Hepatic stellate cell (primary cell): ENCODE measurements at regions not wholly inside any gene's neighbourhood (a gene's known extent, or its start where the extent isn't known, plus 50 kb on each side); places are given as distances from the start of the nearest gene placed in this dataset.
"Not testable (repeated sequence)": the region's sequence is repeated elsewhere in the genome, so short reads cannot be mapped to it uniquely, and the experiment has no call there.

Source experiments
- DNase-seq: peaks from one replicate; pipeline ENCODE4 v3.0.0; 2011; ENCODE audit warnings: low spot score

DNA sequence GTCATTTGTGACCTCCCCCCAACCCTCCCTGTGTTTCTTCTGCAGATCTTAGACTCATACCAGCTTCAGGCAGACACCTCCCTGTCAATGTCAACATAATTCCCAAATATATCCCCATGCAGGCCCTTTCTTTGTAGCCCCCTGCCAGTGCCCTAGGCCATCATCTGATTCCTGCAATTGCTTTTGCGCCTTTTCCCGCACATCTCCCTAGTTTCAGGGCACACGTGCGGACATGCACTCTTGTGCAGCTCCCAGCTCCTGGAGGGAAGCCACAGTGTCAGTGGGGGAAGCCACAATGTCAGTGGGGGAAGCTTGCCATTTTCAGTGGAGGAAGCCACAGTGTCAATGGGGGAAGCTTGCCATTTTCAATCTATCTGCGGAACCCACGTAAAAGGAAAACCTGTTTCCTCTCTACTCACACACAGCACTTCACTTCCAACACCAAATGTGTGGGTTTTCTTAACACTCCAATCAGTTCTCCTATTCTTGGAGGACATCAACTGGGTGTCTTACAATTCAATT is 256.4 kb downstream of the ACKR3 start:
- DNase-seq: no peak

DNA sequence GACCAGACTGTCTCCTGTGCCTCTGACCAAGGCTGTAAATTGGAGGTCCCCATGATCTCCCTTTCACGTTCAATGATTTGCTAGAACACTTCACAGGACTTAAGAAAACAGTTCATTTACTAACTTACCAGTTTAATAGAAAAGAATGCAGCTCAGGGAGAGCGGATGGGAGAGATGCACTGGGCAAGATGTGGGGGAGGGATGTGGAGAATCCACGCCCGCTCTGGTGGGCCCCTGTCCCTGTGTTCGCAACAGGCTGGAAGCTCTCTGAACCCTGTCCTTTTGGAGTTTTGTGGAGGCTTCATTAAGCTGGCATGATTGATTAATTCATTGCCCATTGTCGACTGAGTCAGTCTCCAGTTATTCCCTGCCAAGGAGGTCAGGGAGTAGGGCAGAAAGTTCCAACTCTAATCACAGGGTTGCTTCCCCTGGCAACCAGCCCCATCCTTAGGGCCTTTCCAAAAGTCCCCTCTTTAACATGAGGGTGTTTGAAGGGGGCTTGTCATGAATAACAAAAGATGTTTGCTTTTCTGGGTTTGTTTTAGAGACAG is 257.1 kb downstream of the ACKR3 start:
- DNase-seq: no peak

DNA sequence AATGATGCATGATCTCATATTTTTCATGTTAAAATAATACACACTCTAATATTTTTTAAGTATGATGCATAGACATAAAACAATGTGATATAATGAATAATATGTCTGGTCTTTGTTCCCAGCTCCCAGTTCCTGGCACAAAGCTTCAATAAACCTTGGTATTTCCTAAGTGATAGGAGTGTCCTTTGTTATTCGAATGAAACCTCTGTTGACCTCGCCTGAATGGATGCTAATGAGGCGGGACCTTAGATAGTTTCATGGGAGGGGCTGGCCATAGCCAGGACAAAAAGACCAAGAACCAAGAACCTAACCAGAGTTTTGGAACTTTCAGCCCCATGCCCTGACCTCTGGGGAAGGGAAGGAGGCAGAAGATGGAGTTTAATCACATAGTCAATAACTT is 257.7 kb upstream of the COPS8 start:
- no peak for DNase-seq

DNA sequence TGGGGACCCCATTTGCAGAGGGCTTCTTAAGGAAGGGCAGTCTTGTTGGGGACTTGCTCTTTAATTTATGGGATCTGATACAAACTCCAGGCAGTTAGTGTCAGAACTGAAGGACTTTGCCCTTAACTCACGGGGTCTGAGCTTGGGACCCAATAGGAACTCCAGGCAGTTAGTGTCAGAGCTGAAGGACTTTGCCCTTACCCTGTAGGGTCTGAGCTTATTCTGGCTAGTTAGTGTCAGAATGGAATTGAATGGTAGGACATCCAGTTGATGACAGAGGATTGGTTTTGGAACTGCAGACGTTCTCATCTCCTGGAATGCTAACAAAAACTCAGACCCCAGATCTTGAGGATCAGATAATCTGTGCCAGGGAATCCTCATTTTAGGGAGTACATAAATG is 256.9 kb upstream of the COPS8 start:
- DNase-seq: no peak

DNA sequence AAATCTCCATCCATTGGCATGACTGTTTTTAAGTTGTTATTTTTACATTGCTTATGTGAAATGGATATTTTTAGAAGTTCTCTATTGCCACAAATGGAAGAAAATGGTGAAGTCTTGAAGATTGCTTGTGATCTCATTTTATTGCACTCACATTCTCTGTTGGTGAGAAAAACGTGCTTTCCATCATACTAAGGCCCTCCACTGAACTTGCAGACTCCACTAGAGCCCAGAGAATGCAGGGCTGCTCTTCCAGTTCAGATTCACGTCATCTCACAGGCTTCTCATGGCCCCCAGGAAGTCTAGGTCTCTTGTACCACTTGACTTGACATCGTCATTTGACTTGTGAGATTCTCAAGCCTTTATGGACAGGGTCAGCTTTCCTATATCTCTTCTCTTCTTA is 254.8 kb upstream of the COPS8 start:
- DNase-seq: no peak

DNA sequence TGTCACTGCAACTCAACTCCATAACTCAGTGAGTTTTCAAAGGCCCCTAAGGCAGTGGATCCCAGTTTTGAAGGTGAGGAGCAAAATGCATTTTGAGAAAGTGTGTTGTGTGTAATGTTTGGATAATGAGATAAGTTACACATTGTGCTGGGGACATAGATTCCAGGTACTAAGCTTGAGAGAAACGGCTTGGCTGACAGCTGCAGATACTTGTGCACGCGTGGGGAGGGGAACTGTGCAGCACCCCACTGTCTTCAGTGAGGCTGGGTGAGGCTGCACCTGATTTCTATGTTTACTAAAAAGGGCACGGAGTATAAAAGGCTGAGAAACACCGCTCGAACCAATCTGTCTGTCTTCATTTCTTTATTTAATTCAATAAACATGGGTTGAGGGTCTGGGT is 254.0 kb upstream of the COPS8 start:
- no peak for DNase-seq

DNA sequence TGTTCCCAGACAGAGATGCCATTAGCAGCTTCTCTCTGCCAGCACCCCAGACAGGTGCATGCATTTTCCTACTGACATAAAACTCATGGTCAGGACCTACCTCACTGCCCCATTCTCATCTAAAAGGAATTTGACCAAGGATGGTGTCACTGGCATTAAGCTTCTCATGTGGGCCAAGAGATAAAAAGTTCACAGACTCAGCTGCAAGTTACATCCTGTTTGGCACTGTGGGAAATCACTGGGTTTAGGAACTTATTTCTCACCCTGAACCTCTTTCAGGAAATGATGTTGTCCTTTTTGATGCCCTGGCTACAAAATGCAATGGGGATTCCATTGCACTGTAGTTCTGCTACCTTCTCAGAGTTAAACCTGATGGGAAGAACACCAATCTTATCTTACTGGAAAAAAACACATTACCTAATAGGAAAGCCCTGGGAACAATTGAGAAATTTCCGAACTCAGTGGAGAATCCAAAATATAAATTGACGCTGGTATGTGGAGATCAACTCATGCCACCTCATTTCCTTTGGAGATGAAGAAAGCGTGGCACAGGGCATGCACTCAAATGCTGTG is 252.1 kb upstream of the COPS8 start:
- no peak for DNase-seq

DNA sequence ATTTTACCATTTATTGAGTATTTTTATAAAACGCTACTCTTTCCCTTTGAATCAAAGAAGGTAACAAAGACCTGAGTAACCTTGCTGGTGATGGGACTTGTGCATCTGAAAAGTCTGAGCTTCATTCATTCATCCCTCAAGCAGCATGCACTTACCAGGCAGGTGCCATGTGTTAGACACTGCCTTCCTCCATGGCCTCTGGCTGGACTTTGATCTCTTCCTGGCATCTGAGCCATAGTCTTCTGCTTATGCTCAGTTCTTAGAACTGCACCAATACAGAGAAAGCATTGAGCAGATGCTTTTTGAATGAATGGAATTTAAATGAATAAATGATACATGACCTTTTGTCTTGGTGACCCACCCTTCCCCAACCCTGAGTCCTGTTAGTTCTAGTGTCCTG is 251.4 kb upstream of the COPS8 start:
- no peak for DNase-seq

DNA sequence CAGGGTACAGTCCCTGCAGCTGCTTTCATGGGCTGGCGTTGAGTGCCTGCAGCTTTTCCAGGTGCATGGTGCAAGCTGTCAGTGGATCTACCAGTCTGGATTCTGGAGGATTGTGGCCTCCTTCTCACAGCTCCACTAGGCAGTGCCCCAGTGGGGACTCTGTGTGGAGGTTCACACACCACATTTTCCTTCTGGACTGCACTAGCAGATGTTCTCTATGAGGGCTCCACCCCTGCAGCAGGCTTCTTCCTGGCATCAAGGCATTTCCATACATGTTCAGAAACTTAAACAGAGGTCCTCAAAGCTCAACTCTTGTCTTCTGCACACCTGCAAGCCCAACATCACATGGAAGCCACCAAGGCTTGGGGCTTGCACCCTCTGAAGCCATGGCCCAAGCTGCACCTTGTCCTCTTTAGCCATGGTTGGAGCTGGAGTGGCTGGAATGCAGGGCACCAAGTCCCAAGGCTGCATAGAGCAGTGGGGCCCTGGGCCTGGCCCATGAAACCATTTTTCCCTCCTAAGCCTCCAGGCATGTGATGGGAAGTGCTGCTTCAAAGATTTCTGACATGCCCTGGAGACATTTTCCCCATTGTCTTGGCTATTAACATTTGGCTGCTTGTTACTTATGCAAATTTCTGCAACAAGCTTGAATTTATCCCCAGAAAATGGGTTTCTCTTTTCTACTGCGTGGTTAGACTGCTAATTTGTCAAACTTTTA is 250.2 kb upstream of the COPS8 start:
- no peak for DNase-seq

DNA sequence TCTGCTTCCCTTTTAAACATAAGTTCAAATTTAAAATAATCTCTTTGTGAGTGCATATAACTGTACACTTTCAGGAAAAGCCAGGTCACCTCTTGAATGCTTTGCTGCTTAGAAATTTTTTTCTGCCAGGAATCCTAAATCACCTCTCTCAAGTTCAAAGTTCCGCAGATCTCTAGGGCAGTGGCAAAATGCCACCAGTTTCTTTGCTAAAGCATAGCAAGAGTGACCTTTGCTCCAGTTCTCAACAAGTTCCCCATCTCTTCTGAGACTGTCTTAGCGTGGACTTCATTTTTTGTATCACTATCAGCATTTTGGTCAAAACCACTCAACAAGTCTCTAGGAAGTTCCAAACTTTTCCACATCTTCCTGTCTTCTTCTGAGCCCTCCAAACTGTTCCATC is 249.7 kb upstream of the COPS8 start:
- DNase-seq: not testable (repeated sequence)

DNA sequence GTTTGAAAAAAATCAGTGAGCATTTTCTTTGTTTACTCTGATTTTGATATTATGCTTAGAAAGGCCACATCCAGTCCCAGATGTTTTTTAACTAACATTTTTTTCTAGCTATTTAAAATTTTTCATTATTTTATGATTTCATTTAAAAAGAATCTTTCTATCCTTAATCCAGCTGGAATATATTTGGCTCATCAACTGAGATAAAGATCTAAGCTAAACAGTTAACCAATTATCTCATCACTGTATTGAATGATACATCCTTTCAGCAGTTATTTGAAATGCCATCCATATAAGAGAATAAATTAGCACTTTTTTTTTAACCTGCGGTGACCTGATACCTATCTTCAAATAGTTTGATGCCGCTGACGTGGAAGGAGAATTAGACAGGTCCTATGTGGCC is 245.5 kb upstream of the COPS8 start:
- no peak for DNase-seq

DNA sequence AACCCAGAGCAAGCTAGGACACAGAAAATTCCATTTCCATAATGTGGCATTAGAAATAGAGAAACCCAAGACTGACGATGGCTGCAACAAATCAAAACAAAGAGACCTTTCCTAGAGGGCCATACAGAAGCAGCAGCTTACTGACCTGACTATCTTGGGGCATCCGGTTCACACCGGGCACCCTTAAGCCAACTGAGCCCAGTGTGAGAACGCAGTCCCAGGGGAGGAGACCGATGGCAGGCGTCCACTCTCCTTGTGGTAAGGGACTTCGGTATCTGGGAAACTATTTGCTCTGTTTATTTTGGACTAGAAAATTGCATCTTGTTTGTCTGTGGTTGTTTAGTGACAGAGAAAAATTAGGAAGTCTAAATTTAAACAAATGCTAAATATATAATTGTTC is 244.8 kb upstream of the COPS8 start:
- no peak for DNase-seq

DNA sequence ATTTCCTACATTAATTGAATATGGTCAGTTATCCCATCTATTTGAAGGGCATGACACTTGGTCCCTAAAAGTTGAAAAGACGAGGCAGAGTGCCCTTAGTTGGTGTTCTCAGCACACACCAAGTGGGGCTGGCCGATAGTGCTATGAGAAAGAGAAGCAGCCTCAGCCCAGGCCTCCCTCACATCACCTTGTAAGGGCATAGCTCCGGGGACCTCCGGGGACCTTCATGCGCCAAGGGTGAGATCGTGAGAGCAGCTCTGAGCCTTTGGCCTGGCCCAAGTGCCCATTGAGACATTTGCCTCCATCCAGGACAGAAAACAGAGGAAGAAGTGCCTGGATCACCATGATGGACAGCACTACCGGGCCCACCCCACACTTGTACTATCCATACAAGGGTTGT is 244.3 kb upstream of the COPS8 start:
- DNase-seq: no peak

DNA sequence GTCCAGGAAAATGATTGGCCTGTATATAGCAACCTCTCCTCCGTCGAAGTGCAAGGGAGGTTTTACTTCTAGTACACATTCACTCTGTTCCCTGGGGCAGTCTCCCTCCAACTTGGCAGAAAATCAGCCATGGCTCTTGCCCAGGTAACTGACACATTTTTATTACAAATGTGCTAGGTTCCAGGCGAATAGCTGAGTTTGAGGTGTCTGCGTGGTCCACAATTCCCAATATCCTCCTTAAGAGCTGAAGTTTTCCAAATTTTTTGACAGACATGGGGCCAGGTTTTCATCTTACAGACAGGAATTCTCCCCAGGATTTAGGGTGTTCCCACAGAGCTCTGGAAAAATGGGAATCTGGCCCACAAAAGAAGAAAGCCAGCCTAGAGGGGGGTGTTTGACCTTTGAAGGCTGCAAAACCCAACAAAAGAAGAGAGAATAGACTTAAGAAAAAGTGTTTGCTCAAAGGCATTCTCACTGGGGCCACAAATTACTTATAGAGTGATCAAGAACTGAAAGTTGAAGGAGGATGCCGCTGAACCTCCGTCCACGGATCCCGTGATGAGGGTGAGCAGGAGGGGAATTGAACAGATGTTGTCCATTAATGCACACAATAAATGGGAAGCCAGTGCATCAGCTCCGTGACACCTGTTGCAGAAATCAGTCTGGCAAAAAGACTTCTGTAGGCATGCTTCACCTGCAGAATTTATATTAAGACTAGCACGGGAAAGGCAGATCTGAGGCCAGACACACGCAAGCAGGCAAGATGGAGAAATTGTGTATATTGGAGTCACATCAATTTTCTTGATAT is 242.3 kb upstream of the COPS8 start:
- no peak for DNase-seq

DNA sequence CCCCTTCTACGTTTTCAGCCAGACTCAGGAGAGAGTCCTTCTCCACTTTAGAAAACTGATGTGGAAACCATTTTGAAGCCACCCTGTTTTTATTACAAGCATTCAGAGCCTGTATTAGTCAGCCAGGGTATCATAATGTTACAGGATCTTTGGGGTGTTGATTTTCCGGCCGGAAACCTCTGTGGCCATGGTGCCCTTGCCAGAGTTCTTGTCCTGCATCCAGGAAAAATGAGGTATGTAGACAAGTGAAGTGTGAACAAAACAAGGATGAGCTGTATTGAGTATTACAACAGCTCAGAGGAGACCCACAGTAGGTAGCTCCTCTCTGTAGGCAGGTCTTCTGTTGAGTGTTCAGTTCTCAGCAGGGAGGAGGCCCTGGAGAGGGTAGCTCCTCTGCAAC is 241.0 kb upstream of the COPS8 start:
- DNase-seq: no peak

DNA sequence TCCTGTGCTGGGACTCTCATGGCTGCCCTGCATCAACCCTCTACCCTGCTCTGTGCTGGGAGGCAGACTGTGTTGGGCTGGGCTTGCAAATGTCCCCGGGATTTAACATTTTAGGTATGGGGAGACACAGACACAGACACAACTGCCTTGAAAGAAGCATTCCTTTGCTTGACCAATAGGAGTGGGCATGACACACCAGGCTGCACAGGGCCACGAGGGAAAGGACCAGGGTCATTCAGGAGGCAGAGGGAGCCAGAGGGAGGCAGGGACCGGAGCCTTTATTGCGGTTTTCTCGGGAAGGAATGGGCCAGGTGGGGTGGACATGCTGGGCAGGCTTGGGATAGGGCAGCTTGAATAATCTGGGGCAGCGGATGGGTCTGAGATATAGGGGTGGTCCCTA is 238.7 kb upstream of the COPS8 start:
- DNase-seq: no peak

DNA sequence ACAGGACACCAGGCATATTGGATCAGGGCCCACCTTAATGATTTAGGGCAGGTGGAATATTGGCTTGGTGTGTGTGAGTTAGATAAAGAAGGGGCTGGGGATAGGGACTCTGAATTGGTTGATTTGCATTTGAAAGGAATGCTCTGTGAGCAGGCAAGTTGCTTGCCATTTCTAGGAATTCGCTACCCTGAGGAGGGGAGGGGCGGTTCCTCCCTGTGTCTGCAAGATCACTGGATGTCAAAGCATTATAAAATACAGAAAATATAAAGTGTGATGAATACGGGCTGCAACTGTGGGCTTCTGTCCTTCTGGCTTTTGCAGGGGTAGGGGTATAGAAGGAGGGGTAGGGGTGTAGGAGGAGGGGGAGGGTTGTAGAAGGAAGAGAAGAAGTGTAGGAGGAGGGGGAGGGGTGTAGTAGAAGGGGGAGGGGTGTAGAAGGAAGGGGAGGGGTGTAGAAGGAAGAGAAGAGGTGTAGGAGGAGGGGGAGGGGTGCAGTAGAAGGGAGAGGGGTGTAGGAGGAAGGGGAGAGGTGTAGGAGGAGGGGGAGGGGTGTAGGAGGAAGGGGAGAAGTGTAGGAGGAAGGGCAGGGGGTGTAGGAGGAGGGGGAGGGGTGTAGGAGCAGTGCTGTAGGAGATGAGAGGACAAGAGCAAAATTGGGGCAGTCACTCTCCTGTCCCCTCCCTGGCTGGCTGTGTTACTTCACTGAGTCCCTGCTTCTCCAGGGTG is 238.0 kb upstream of the COPS8 start:
- DNase-seq: no peak

DNA sequence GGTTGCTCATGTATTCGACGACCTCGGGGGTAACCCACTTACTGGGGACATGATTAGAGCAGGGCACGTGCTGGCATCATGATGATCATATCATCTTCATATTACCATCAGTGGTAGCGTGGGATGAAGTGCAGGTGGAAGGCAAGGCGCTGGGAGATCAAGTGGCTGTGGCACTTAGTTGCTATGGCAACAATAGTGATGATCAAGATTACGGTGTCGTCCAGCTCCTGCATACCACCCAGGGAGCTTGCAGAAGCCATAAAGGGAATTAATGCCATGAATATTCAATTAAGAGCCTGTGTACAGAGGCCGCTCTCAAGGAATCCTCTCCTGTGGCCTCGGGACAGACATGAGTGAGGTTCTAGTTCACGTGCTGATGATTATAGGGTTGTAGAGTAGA is 237.2 kb upstream of the COPS8 start:
- DNase-seq: no peak

DNA sequence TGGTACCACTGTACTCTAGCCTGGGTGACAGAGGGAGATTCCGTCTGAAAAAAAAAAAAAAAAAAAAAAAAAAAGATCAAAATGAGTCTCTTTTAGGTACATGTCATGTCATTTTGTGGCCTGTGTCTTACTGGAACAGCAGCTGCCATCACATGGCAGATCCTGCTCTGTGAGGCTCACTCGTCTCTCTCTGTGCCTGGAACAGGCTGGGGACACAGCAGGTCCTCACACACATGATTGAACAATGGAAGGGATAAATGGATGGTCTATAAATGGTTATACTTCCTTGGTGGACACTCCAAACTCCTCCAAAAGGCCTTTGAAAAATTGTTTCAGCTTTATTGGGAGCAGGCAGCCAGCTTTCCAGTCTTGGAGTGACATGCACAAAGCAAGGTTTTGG is 236.2 kb upstream of the COPS8 start:
- no peak for DNase-seq

DNA sequence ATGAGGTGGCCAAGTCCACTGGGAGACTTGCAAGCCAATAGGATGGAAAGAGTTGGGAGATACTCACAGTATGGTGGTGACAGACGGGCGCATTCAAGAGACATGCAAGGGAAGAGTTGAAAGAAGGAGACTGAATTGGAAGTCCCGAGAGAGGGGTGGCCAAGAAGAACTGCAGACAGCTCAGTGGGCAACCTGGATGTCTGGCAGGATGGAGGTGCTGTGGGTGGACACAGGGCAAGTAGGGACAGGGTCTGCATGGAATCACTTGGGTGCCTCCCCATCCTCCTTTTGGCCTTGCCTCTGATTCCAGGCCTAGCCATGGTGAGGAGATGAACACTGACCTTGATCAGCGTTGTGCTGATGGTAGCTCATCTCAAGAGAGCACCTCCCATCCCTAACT is 235.7 kb upstream of the COPS8 start:
- DNase-seq: no peak

DNA sequence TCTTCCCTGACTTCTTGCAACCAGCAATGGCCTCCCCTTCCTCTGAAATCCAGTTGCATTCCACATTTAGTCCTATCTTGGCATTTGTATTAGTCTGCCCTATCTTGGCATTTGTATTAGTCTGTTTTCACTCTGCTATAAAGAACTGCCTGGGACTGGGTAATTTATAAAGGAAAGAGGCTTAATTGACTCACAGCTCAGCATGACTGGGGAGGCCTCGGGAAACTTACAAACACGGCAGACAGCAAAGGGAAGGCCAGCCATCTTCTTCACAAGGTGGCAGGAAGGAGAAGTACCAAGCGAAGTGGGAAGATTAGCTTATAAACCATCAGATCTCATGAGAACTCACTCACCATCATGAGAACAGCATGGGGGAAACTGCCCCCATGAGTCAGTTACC is 234.5 kb upstream of the COPS8 start:
- no peak for DNase-seq
